ENCODE measurements at regions not wholly inside any gene's neighbourhood (a gene's known extent, or its start where the extent isn't known, plus 50 kb on each side); places are given as distances from the start of the nearest gene placed in this dataset.

DNA sequence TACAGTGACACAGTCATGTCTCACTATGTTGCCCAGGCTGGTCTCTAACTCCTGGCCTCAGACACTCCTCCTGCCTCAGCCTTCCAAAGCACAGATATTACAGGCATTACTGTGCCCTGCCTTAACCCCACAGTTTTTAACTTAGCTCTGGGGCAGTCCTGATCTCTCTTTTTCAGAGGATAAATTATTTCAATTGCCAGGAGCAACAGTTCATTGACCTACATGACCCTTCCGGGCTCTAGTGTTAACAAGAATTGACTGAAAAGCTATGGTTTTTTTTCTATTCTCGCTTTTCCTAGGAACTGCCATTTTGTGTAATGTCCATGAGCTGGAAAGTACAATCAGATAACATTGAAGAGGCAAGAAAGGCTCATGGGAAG lies 92.8 kb downstream of the HNRNPLL start:
- DNase-seq (ENCODE audit: extremely low read depth, low read depth), result no peak
- TF ChIP-seq, protein P1, sequence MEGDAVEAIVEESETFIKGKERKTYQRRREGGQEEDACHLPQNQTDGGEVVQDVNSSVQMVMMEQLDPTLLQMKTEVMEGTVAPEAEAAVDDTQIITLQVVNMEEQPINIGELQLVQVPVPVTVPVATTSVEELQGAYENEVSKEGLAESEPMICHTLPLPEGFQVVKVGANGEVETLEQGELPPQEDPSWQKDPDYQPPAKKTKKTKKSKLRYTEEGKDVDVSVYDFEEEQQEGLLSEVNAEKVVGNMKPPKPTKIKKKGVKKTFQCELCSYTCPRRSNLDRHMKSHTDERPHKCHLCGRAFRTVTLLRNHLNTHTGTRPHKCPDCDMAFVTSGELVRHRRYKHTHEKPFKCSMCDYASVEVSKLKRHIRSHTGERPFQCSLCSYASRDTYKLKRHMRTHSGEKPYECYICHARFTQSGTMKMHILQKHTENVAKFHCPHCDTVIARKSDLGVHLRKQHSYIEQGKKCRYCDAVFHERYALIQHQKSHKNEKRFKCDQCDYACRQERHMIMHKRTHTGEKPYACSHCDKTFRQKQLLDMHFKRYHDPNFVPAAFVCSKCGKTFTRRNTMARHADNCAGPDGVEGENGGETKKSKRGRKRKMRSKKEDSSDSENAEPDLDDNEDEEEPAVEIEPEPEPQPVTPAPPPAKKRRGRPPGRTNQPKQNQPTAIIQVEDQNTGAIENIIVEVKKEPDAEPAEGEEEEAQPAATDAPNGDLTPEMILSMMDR (IDR thresholded peaks at IDR 0.05; ENCODE audit: low read depth, low read length), result no peak

DNA sequence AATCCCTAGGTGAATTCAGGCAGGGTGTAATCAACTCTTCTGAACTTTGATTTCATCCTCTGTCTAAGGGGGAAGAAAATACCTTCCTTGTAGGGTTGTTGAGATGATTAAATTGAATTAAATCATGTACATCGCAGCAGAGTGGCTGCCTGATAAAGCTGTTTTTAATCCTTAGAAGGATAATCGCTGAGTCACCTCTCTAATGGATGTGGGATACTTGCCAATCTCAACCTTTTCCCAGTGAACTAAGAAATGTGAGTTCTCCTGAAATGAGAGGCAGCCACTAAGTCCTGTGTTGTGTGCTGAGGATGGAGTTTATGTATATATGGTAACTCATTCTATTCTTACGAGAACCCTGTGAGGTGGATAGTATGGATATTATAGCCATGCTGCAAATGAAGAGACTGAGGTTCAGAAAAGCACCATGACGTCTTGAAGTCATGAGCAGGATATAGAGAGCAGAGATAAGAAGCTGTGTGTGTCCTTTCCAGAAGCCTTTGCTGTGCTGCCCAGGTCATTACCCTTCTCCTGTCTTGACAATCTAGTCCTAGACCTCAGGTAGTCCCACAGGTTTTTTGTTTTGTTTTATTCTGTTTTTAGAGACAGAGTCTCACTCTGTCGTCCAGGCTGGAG lies 93.3 kb downstream of the HNRNPLL start:
- peak; percentile 37 for DNase-seq (ENCODE audit: extremely low read depth, low read depth)
- TF ChIP-seq, protein P1 (IDR thresholded peaks at IDR 0.05; ENCODE audit: low read depth, low read length), result no peak

DNA sequence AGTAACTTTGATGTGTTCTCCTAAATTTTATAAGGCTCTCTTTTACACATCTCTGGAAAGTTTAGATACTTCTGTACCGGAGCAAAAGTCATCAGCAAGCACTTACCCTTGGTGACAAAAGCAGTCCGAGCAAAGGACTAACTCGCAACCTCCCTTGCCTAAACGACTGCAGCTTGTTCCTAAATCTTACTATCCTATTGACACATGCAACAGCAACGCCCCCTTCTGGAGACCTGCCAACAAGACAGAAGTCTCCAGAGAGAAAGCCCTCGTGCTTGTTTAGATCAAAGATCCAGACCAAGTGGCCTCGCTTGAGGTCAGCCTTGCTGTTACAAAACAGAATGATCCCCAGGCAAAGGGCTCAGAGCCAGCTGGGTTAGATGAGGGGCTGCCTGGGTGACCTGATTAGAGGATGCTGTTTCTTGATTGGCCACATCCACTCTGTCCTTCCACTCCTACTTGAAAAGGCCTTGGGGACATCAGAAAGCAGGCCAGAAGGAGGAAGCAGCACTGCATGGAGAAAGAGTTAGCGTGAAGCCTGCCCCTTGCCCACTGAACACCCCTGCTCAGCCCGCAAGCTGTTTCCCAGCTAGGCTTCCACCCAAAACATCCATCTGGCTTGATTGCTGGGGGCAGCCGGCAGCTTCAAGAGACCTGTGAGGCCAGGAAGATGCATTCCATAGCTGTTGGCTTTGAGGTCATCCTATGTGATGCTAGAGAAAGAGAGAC lies 94.3 kb downstream of the HNRNPLL start:
- TF ChIP-seq, protein P1 (IDR thresholded peaks at IDR 0.05; ENCODE audit: low read depth, low read length), result no peak; the same call in none of the 2 replicates
- no peak for DNase-seq (ENCODE audit: extremely low read depth, low read depth)

DNA sequence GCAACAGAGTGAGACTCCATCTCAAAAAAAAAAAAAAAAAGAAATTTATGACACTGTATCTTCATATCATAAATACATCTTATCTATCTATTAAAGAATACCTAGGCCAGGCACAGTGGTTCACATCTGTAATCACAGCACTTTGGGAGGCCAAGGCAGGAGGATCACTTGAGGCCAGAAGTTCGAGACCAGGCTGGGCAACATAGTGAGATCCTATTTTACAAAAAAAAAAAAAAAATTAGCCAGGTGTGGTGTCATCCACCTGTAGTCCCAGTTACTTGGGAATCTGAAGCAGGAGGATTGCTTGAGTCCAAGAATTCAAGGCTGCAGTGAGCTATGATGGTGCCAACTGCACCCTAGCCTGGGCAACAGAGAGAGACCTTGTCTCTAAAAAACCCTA lies 95.0 kb downstream of the HNRNPLL start:
- TF ChIP-seq, protein P1 (IDR thresholded peaks at IDR 0.05; ENCODE audit: low read depth, low read length), result no peak
- DNase-seq (ENCODE audit: extremely low read depth, low read depth), result no peak

DNA sequence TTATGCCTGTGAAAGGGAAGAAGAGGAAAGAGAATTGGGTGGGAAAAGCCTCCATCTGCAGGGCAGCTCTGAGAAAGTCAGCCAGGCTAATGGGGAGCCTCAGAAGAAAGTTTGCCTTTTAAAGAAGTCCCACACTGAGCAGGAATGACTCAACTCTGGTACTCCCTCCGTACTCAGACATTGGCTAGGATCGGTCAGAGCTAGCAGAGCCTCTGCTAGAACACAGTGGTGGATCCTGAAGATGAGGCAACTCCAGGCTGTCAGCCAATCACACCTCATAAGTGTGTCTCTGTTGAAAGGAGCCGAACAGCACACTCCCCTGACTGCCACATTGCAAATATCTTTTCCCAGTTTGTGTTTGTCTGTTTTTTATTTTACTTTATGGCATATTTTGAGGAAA lies 96.9 kb downstream of the HNRNPLL start:
- TF ChIP-seq, protein P1 (IDR thresholded peaks at IDR 0.05; ENCODE audit: low read depth, low read length), result no peak
- no peak for DNase-seq (ENCODE audit: extremely low read depth, low read depth)

DNA sequence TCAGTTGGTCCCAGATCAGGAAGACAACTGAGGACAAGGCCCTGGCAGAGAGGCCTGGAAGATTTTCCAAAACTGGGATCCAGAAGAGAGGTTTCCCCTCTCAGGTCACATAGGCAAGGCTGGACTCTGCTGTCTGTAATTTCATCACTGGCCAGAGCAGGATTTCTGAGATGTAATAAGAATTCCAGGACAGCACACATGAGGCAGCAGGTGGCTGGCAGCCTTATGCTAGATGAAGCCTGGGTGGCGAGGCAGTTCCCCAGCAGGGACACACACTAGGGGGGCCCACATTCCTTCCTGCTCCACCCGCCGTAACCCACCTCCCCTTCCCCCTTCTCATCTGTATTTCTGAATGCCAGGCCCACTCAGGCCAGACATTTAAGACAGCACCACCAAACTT lies 98.6 kb downstream of the HNRNPLL start:
- DNase-seq (ENCODE audit: extremely low read depth, low read depth), result no peak
- TF ChIP-seq, protein P1 (IDR thresholded peaks at IDR 0.05; ENCODE audit: low read depth, low read length), result no peak

DNA sequence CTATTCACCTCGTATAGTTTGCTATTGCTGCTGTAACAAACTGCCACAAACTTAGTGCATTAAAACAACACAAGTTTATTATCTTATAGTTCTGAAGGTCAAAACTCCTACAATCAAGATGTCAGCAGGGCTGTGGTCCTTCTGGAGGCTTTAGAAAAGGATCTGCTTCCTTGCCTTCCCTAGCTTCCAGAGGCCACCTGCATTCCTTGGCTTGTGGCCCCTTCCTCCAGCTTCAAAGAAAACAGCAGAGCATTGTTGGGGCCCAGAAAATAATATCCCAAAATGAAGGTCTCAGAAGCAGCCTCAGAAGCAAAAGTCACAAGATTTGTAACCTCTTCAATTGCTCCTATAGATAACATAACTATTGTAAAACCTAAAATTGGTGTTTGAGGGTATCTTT lies 100.6 kb downstream of the HNRNPLL start:
- TF ChIP-seq, protein P1 (IDR thresholded peaks at IDR 0.05; ENCODE audit: low read depth, low read length), result no peak
- DNase-seq (ENCODE audit: extremely low read depth, low read depth), result no peak

Data from AG09319 (cell line).